GM19463 (cell line): ENCODE measurements at regions not wholly inside any gene's neighbourhood (a gene's known extent, or its start where the extent isn't known, plus 50 kb on each side); places are given as distances from the start of the nearest gene placed in this dataset.
"Not testable (repeated sequence)": the region's sequence is repeated elsewhere in the genome, so short reads cannot be mapped to it uniquely, and the experiment has no call there.

Experiments
- ATAC-seq: cut with Tn5 transposase; IDR thresholded peaks from one replicate; pipeline ENCODE4 v1.9.1; 2021; ENCODE audit warnings: mild to moderate bottlenecking, moderate library complexity; ENCODE audit not compliant: unreplicated experiment

DNA sequence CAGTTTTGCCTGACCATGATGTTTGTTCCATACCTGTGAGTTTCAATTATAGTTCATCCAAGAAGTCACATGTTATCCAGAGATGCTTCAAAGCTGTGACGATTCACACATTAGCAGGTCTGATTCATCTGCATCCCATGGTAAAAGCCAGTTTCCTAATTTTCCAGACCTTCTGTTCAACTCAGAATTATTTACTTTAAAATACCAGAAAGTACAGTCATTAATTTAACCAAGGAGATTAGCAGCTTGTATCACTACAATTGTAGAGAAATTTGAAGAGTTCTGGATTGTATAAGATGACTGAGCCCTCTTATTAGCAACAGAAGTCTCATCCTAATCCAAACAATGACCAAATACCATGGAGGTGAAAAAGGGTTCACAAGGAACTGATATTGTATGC, 76.1 kb upstream of the THBS1 start:
- ATAC-seq: no peak

DNA sequence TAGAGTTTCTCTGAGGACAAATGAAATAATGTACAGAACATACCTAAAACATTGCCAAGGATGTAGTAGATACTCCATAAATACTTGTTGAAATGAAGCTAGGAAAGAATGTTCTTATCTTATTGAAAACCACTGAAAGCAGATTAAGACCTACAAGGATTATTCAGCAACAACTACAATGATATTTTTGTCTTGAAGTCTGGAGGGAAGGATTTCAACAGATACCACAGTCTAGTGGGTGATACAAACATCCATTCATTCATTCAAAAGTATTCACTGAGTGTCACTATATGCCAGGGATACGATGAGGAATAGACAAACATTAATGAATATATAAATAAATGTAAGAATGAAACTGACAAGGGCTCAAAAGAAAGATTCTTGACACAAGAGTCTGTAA, 74.7 kb upstream of the THBS1 start:
- ATAC-seq: no peak

DNA sequence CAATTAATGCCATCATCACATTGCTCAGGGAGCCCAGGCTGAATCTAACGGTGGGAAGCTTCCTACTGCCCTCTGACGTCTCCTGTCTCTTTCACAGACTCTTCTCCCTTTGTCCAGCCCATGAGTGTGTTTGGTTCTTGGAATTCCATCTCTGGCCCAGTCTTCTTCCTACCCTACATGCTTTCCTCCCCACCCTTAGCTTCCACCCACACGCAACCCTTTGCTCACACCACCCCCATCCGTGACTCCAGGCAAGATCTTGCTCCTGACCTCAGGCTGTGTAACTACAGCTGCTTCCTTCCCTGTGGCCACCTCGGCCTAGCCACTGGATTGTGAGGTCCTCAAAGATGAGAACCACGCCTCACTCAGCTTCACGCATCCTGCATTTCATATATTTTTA, 72.3 kb upstream of the THBS1 start:
- no peak for ATAC-seq

DNA sequence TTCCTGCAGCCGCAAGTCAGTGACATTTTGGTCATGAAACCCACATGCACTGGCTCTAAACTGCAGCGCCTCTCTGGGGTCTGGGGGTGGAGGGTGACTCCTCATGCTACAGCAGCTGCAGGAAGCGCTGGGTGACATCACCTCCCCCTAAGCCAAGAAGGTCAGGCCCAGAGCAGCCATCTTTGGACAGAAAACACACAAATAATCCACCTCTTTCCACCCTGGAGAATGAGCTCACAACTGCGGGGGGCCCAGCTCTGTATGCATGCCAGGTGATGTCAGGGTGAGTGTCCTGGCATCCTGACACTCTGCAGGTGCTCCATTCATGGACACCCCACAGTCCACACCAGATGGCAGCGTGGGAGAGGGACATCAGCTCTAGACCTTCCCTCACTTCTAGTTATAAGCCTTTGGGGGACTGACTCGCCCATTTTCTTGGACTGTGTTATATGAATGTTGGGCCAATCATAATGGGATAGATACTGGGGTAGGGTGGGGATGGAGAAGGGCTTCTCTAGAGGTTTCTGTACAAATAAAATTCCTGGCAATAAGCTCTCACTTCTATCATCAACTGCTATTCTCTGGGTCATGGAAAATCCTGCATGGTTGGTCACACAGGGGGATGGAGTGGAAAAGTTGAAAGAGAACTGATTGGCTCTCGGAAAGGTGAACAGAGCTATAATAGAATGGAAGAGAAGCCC, 70.7 kb upstream of the THBS1 start:
- no peak for ATAC-seq

DNA sequence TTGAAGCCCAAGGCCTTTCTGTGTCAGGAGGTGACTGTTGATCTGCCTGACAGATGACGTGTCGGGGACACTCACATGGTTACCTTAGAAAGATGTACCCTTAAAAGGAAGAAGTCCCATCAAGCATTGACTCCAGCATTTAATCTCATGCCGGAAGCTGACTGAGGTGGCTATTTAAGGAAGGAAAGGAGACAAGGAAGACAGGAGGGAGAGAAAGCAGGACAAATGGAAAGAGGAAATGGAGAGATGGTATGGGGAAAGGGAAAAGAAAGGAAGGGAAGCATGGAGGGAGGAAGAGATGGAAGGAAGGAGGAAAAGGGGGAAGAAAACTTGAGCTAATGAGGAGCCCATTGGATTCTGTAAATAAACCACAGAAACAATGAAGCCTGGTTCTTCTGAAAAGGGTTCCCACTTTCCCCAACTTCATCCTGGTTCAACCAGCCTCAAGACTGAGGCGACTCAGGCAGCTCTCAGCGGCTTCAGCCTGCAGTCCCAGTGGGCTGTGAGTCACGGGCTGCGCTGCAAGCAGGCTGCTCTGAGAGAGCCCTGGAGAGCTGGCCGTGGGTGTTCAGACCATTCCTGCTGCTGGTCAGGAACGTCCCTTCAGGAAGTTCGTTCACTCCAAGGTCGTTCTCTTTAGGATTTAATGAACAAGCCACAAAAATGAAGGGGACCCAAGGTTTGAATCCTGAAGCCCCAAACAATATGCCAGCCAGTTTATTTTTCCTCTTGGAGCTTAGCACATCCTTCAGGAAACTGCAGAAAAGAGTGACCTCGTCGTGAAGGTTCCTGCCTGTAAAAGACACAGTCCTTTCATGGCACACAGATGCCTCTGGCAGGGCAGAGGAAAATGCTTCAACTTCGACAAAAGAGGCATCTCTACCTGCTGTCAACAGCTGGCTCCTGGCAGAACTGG, 69.6 kb upstream of the THBS1 start:
- no peak for ATAC-seq

DNA sequence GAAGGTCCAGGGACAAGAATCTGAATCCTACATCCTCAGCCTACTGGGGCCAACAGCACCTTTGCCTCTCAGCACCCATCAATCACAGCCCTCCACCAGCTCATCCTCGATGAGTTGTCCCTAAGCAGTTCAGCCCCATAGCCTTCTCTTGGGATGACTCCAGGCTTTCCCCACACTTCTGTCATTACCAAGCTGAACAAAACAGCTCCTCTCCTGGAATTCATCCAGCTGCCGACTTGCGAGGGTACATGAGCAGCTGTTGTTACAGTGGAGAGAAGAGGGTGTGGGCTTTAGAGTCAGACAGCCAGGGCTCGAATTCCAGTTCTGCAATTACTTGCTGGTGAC, 69.0 kb upstream of the THBS1 start:
- no peak for ATAC-seq

DNA sequence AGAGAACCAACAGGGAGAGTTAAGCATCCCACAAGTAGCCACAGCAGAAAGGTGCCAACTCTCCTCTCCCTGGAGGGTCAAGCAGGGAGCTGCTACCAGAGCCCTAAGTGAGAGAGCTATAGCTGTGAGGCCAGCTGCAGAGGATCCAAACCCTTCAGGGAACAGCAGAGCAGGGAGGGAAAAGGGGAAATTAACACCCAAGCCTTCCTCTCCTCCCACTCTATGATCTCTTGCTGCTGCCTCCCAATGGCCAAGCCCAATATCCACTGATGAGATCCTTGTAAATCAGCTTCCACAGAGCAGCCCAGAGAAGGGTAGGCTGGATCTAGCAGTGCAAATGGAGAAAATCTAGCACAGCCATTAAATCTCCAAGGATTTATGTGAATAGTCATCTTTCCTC, 68.2 kb upstream of the THBS1 start:
- no peak for ATAC-seq

DNA sequence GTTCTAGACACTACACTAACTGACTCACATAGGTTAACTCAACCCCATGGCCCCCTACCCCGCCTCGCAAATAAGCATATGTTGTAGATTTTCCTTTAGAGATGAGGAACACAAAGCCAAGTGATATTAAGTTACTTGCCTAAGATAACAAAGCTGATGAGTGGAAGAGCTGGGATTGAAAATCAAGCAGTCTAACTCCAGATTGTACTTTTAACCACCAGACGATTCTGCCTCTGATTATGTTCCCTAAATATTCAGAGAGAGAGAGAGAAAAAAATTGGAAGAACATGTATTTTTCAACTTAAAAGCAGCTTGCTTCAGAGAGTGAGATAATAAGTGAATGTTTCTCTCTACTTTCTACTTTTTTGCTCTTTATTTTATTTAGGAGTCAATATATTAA, 66.9 kb upstream of the THBS1 start:
- ATAC-seq: no peak

DNA sequence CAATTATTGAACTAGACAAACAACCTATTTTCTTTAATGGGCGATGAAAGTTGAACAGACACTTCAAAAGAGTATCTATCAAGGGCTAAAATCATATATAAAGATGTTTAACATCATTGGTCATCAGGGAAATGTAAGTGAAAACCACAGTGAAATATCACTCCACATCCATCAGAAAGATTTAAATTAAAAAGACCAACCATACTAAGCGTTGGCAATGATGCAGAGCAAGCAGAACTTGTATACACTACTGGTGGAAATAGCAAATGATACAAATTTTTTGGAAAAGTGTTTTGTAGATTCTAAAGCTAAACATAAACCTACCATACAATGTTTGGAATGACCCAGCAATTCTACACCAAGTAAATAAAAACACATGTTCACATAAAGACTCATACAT, 65.9 kb upstream of the THBS1 start:
- ATAC-seq: no peak

DNA sequence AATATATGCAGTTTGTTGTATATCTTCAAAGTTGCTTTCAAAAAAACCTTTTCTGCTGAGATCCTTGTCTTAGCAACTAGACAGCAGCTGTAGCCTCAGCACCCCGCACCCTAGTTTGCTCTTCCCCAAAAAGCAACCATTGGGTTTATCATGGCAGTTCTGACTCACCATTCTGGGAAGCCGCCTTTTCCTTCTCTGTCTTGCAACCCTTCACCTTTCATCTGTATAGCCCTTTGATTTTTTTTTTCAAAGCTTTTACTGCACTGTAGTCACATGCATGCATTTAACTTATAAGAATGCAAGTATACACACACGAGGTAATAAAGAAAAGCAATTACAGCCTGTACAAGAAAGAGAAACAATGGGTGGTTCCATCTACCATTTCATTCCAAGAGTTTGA, 65.1 kb upstream of the THBS1 start:
- ATAC-seq: no peak

DNA sequence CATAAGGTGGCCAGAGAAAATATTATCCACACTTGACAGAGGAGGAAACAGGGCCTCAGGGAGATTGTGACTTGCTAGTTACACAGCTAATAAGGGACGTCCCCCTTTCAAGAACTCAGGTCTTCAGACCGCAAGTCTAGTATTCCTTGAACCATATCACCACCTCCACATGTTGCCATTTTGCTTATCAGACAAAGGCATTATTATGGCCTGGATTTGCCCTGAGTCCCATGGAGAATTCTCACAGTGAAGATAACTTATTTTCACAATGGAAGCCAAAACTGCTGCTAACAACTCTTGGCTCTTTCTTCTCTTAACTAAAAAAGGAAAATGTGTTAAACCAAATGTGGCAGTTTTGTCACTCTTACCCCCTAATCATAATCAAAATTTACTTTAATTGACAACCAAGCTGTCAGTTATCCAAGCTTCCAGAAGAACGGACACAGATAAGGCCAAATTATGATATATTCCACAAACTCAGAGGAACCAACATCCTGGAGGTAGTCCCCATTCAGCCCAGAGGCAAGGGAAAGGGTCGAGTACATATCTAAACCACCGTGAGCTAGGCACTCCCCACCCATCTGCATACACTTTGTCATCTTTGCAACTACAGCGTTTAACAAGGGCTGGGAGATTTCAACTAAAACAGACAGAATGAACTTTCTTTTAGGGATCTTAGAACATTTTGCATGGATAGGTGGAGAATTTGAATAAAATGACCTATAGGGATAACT, 63.6 kb upstream of the THBS1 start:
- ATAC-seq: no peak

DNA sequence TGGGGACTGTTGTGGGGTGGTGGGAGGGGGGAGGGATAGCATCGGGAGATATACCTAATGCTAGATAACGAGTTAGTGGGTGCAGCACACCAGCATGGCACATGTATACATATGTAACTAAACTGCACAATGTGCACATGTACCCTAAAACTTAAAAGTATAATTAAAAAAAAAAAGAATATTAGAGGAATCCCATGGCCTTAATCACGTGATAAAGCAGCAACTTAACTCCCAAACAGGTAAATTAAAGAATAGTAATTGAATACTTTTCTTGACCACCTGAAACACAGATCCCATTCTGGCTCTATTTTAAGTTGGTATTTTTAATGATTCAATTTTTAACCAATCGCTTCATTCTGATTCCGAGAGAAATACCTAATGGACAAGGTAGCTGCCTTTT, 56.9 kb upstream of the THBS1 start:
- ATAC-seq: not testable (repeated sequence)

DNA sequence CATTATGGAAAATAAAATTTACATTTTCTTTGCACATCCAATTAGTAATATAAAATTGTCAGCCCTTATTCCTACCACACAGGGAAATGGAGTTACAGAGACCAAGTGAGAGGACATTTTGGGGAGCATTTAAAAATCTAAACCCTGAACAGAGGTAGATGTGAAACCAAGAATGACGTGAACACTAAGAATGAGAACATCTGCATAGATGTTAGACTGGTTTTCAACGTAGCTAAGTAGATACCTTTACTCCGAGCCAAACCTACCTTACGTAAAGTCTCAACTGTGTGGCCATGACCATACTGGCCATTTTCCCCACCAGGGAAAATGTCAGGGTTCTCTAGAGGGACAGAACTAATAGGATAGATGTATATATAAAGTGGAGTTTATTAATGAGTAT, 51.4 kb upstream of the THBS1 start:
- ATAC-seq: no peak

DNA sequence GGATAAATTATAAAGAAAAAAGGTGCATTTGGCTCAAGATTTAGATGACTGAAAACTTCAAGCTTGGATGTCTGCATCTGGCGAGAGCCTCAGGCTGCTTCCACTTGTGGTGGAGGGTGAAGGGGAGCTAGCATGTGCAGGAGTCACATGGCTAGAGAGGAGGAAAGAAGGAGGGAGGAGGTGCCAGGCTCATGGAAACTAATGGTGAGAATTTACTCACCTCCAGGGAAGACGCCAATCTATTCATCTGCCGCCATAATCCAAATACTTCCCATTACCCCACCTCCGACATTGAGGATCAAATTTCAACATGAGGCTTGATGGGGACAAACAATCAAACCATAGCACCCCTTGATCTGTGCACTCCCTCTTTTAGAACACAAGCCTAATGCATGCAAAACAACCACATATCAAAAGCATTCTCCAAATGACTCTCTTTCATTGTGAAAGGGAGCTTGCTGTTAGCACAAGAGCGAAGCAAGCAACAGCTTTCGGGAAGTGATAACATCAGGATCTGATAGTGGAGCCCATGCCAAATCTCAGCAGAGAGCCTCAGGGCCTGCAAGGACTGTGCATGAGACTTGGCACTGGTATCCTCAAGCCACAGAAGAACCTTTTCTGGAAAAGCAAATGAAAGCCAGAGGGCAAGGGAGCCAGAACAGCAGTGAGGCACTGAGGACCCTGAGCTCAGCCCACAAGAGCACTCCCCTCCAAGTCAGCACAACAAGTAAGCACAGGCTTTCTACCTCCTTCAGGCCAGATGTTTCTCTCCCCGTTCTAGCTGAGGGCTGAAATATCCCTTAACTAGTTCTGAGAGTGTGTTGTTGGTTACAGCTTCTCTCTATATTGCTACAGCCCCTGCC, 50.2 kb upstream of the THBS1 start:
- ATAC-seq: no peak
